NOMO-1 (cell line): ENCODE measurements at regions not wholly inside any gene's neighbourhood (a gene's known extent, or its start where the extent isn't known, plus 50 kb on each side); places are given as distances from the start of the nearest gene placed in this dataset.

Source experiments
- DNase-seq, 2 experiments: peaks; one replicate each; lab custom pipeline; 2025; ENCODE audit not compliant: unreplicated experiment in 2 of 2; lab: John Stamatoyannopoulos, UW

DNA sequence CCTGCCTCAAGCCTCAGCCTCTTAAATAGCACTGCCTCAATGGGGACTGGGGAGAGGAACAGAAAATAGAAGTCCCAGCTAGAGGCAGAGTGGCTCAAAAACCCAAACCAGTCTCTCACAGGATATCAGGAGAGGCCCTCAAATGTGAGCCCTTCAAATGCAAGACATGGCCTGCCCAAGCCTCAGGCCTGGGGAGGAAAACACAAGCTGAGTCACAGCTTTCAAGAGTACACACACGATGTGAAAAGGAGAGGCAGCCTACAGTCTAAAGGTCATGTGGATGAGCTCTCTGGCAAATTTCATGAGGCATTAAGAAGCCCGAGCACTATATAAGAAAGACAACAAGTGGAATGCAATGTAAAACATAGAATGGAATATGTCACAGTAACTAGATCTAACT is 316.6 kb upstream of the MEX3C start:
- no peak for DNase-seq

GRCh38 chr18:51516478-51517038 is 319.1 kb upstream of the MEX3C start:
- DNase-seq: no peak

GRCh38 chr18:51519571-51519970 is 322.1 kb upstream of the MEX3C start:
- DNase-seq: no peak

- no peak for DNase-seq
These were observed 323.2 kb upstream of the MEX3C start for GRCh38 chr18:51520676-51521180.

- no peak for DNase-seq
These were observed 324.9 kb upstream of the MEX3C start for GRCh38 chr18:51522338-51522737.

DNA sequence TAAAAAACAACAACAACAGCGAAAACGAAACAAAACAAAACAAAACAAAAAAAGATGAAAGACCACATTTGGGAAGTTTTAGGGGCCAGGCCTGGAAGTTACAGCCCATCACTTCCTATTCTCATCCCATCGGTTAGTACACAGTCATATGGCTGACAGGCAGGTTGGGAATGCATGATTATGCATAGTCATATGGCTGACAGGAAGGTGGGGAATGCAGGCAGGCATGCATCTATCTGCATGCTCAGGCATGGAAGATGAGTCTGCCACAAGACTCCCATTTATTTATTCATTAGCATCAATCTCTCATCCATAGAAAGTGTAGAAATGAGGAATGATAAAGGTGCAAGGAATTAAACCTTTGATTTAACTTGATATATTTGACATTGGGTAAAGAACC is 325.3 kb upstream of the MEX3C start:
- no peak for DNase-seq

DNA sequence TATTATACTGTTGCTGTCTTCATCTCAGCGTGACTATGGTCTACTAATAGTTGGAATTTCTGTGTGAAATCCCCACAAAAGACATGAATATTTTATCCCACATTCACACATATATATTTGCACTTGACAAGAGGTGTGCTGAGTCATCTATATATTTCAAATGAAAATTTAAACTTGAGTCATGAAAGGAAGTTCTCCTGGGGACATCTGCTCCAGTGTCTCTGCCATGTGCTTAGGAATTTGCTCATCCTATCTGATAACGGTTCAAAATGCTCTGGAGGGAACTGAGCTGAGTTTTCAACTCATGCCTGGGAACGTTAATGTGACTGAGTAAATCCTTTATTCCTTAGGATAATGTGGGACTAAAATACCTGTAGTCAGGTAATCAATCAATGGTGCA is 326.2 kb upstream of the MEX3C start:
- DNase-seq: no peak

DNA sequence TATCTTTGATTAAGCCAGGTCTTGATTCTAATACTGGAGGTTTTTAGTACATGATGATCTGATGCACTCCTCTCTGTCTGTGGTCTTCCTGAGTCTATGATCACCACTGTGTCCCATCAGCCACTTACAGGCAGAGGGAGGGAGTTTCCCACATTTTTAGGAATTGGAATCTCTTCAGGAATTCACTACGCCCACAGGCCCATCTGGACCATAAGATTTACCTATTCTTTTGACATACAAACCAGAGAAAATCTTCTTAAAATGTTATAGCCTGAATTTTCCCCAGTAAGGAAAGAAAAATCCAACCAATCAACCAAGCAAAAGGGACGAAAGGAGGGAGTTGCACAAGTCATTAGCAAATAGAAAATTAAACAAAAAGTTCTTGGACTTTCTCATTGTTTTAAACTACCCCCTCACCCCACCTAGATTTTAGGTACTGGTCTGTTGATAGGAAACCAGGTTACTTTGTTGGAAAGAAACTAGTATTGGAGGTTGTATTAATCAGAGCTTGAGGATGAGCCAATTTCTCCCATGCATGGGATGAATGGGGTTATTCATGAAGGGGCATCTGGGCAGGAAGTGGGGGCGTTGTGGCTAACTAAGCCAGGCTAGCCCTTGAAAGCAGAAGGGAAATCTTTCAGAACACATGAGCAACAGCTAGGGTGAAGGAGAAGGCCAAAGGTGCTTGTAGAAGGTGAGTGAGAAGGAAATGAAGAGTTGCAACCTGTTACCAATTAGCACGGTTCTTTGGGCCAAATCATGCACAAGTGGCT is 328.2 kb upstream of the MEX3C start:
- DNase-seq: no peak

DNA sequence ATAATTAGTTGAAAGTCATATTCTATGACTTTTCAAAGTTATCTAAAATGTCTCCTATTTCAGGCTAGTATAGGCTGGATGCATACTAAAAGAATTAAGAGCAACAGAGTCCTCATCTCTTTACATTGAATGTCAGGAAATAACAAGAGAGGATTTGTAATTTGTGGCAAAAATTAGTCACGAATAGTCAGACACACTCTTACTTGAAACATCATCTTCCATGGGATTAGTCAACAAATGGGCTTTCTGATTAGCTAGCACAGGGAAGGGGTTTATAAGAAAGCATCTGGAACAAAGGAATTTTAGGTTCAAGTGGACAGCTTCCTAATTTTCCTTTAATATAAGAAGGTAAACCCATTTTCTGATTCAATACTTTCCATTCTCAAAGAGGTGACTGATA is 330.3 kb upstream of the MEX3C start:
- DNase-seq: no peak

- no peak for DNase-seq
These were observed 334.0 kb upstream of the MEX3C start for GRCh38 chr18:51531501-51531900.

DNA sequence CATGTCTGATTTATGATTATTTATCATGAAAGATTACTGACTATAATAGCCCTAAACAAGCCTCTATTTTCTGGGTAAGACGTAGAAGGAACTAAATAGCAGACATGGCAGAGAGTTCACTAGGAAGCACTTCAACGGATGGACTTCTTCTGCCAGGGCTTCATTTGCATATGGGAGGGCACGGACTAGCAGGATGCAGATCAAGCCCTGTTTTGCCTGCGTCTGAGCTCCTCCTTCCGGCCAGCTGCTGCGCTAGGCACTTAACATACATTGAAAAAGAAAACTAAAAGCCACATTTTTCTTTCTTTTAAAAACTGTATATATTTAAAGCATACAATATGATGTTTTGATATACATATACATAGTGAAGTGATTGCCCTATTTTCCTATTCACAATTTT is 340.0 kb upstream of the MEX3C start:
- no peak for DNase-seq

DNA sequence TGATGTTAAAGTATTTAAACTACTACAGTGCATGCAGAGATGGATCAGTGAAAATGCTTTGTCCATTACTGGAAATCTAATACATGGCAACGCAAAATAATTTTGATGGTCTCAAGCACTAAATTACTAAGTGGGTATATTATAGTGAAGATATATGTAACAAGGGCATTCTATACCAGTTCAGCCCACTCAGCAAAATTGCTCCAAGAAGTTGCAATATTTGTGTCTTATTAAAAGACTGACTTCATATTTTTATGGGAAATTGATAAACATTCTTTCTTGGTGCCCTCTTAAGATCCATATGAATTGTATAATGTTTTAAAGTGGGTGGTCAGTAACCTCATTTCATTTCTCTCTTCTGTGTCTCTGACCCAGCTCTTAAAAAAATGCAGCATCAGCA is 343.1 kb upstream of the MEX3C start:
- DNase-seq: no peak

DNA sequence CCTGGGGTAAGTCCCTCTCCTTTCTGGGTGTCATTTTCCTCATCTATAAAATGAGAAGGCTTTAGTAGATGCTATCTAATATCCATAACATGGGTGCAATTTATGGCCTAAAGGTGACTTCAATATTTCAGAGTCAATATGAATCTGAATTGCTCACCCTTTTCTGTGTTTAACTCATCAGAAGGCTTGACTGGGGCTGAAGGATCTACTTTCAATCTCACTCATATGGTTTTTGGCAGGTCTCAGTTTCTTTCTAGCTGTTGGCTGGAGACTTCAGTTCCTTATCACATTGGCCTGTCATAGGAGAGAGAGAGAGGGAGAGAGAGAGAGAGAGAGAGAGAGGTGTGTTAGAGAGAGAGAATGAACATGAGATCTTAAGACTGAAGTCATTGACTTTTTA is 343.7 kb upstream of the MEX3C start:
- DNase-seq: no peak

- DNase-seq: no peak
These were observed 346.2 kb upstream of the MEX3C start for GRCh38 chr18:51543658-51544155.

GRCh38 chr18:51545446-51545845 is 348.0 kb upstream of the MEX3C start:
- DNase-seq: no peak

DNA sequence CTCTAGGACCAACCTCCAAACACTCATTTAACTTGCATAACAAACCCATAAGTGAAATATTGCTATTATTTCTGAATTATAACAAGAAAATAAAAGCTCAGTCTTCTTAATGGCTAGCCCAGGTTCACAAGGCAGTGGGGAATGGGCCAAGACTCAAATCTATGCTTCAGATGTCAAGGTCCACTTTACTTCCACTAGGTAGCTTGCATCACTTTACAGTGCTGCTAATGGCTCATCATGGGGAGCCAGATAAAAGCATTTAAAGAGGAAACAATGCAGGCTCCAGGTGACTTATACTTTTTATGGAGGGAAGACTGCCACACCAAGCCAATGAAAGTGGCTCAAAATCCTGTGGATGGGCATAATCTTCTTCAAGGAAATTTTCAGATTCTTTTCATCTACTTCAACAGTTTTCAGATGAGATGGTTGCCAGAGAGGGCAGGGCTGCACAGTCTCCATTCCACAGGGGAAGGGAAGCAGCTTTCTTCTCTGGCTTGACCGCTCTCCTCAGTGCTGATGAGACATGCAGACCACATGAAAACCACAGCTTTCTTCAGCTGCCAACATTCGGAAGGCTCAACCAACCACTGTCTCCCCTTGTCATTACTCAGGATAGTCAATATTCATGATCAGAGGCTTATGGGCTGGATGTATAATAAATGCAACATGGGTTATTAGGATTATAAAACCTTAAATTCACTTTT is 361.9 kb upstream of the MEX3C start:
- DNase-seq: no peak

GRCh38 chr18:51559902-51560287 is 362.4 kb upstream of the MEX3C start:
- DNase-seq: no peak

- DNase-seq: no peak
These were observed 364.3 kb upstream of the MEX3C start for GRCh38 chr18:51561821-51562220.

DNA sequence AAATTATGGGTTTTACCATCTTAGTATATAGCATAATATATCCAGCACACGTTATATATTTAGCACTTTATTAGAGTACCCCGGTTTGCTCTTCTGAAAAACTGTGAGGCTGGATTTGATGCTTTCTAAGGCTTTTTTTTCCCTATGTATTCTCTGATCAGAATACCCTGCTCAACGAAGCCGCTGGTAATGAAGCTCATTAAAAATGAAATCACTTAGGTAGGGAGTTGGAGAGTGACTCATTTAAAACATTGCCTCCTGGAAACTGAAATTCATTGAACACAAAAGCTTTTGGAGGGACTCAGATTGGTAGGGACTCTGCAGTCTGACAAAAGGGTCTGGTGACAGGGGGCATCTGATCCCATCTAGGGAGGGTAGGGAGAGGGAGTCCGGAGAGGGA is 365.4 kb upstream of the MEX3C start:
- DNase-seq: no peak

GRCh38 chr18:51563396-51563795 is 365.9 kb upstream of the MEX3C start:
- DNase-seq: no peak

GRCh38 chr18:51568151-51568550 is 370.7 kb upstream of the MEX3C start:
- DNase-seq: no peak

DNA sequence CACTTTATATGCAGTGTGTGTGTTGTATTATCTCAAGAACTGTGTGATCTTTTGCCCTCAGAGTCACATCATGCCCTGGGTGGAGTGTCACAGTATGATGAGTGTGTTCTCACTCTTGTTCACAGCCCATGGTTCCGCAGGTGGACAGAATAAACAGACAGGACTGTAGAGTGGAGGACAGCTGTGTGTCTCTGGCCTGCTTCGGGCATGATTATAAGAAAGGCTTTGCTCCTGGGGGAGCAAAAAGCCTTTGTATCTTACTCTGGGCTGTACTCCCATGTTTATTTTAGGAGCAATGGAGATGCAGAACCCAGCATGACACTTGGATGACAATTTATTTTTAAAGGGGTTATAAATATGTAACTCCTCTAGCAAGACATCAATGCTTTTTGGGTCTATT is 371.7 kb upstream of the MEX3C start:
- no peak for DNase-seq
